GM23248 (cell line): ENCODE measurements at regions not wholly inside any gene's neighbourhood (a gene's known extent, or its start where the extent isn't known, plus 50 kb on each side); places are given as distances from the start of the nearest gene placed in this dataset.

ENCODE experiments used
- EZH2 ChIP-seq: fragments of 200-600 bp; sonication (generic); IDR thresholded peaks from 2 replicates; pipeline ENCODE4 v1.6.1; 2018; ENCODE audit warnings: antibody characterized with exemption, mild to moderate bottlenecking; ENCODE audit not compliant: insufficient read depth, poor library complexity, severe bottlenecking
- EZH2phosphoT487 ChIP-seq: fragments of 200-600 bp; sonication (generic); IDR thresholded peaks from 2 replicates; pipeline ENCODE4 v1.6.1; 2018; ENCODE audit warnings: antibody characterized with exemption, moderate library complexity, mild to moderate bottlenecking, low read depth; ENCODE audit not compliant: insufficient read depth

DNA sequence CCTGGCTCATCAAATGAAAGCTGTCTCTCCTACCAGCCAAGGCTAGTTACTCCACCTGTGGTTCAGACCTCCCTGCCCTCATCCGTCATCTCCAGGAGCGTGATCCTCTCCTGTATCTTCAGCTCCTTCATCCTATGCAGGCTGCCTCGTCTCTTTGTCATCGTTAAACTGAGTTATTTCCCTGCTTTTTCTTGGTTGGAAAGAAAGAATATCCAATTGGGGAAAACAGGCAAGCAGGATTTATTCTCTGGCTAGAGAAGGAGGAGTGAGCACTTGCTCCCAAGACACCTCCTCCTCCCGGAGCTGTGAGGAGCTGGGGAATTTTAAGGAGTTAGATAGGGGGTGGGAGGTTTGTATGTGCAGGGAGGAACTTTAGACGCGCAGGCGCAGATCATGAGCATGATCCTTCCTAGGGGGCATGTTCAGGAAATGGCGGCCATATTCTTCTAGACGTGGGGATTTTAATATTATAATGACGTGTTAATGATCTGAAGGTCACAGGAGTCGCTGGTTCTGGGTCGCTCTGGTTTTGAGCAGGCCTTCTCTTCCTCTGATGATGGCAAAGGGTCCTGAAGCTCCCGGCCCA is 156.4 kb upstream of the KL start:
- TF ChIP-seq EZH2 (no peak), EZH2phosphoT487 (no peak)
